Coronary artery (tissue), 2 donors: ENCODE measurements at regions not wholly inside any gene's neighbourhood (a gene's known extent, or its start where the extent isn't known, plus 50 kb on each side); places are given as distances from the start of the nearest gene placed in this dataset.
"Not testable (repeated sequence)": the region's sequence is repeated elsewhere in the genome, so short reads cannot be mapped to it uniquely, and the experiment has no call there.

Experiments
- DNase-seq: peaks from one replicate; pipeline ENCODE4 v3.0.0-alpha.2; 2017; ENCODE audit warnings: low spot score
- H3K27ac ChIP-seq, 2 donors: fragments of 200-600 bp; sonication (generic); one replicate each; pipeline ENCODE4 v1.5.1; 2016 to 2019
- H3K4me3 ChIP-seq: fragments of 200-600 bp; sonication (generic); 2 replicates; pipeline ENCODE4 v1.5.1; 2016; ENCODE audit warnings: mild to moderate bottlenecking, moderate library complexity
- CTCF ChIP-seq: fragments of 200-600 bp; sonication (generic); IDR thresholded peaks from one replicate; pipeline ENCODE4 v1.5.1; 2019; ENCODE audit warnings: antibody characterized with exemption

- no peak for TF ChIP-seq CTCF
- Histone ChIP-seq H3K27ac (no peak overlapping the region), H3K4me3 (no peak overlapping the region)
- DNase-seq, result no peak
Measured at GRCh38 chr1:238396140-238396539, 505.4 kb upstream of the ZP4 start.

- Histone ChIP-seq H3K4me3 (no peak overlapping the region), H3K27ac (no peak overlapping the region)
- no peak for DNase-seq
- TF ChIP-seq CTCF, result no peak
Measured at GRCh38 chr1:238384381-238384780, 493.7 kb upstream of the ZP4 start.

GRCh38 chr1:238380167-238380566, 489.4 kb upstream of the ZP4 start:
- no peak overlapping the region for H3K27ac ChIP-seq
- no peak for TF ChIP-seq CTCF
- no peak for DNase-seq
- H3K4me3 ChIP-seq, result no peak overlapping the region

GRCh38 chr1:238379446-238379845, 488.7 kb upstream of the ZP4 start:
- not testable (repeated sequence) for DNase-seq, H3K27ac ChIP-seq, H3K4me3 ChIP-seq

GRCh38 chr1:238377280-238377919, 486.7 kb upstream of the ZP4 start:
- DNase-seq, result no peak
- Histone ChIP-seq H3K27ac (no peak overlapping the region), H3K4me3 (no peak overlapping the region)
- TF ChIP-seq CTCF, result no peak

GRCh38 chr1:238370599-238370998, 479.9 kb upstream of the ZP4 start:
- no peak overlapping the region for H3K4me3 ChIP-seq
- DNase-seq, result no peak
- TF ChIP-seq CTCF, result no peak
- H3K27ac ChIP-seq, result no peak overlapping the region

- no peak overlapping the region for H3K4me3 ChIP-seq
- DNase-seq, result no peak
- no peak for TF ChIP-seq CTCF
Measured at GRCh38 chr1:238364214-238364892, 473.6 kb upstream of the ZP4 start.

More at GRCh38 chr1:238364214-238364892, 473.6 kb upstream of the ZP4 start:
- H3K27ac ChIP-seq, result no peak overlapping the region
